GM23338 (cell line): ENCODE measurements at regions not wholly inside any gene's neighbourhood (a gene's known extent, or its start where the extent isn't known, plus 50 kb on each side); places are given as distances from the start of the nearest gene placed in this dataset.

Experiments used
- ATAC-seq: fragments of 200-7000 bp; cut with Tn5 transposase; 3 replicates; pipeline ENCODE4 v1.9.1; 2020
- DNase-seq: peaks from one replicate; pipeline ENCODE4 v3.0.0-alpha.2; 2015; ENCODE audit warnings: low spot score
- H2AFZ ChIP-seq: fragments of 200-600 bp; sonication (generic); 2 replicates; pipeline ENCODE4 v1.8.0; 2016; ENCODE audit warnings: antibody characterized with exemption, mild to moderate bottlenecking, moderate library complexity
- H3F3A ChIP-seq: fragments of 200-600 bp; sonication (generic); replicated peaks from 2 replicates; pipeline ENCODE4 v1.8.0; 2017; ENCODE audit warnings: antibody characterized with exemption, mixed run types, low read depth
- H3K27ac ChIP-seq: fragments of 200-600 bp; sonication (generic); 2 replicates; pipeline ENCODE4 v1.6.1; 2016; ENCODE audit warnings: low read depth
- H3K27me3 ChIP-seq: fragments of 200-600 bp; sonication (generic); 2 replicates; pipeline ENCODE4 v1.8.0; 2016; ENCODE audit warnings: mild to moderate bottlenecking, mixed run types, moderate library complexity; ENCODE audit not compliant: insufficient read depth
- H3K36me3 ChIP-seq: fragments of 200-600 bp; sonication (generic); 2 replicates; pipeline ENCODE4 v1.8.0; 2016; ENCODE audit warnings: mild to moderate bottlenecking; ENCODE audit not compliant: insufficient read depth
- H3K4me1 ChIP-seq: fragments of 200-600 bp; sonication (generic); 2 replicates; pipeline ENCODE4 v1.8.0; 2016; ENCODE audit warnings: mild to moderate bottlenecking, moderate library complexity; ENCODE audit not compliant: insufficient read depth
- H3K4me2 ChIP-seq: fragments of 200-600 bp; sonication (generic); 2 replicates; pipeline ENCODE4 v1.7.1; 2017; ENCODE audit warnings: mixed run types
- H3K4me3 ChIP-seq: fragments of 200-600 bp; sonication (generic); 2 replicates; pipeline ENCODE4 v1.6.1; 2016; ENCODE audit warnings: mixed run types
- H3K79me2 ChIP-seq: fragments of 200-600 bp; sonication (generic); replicated peaks from 2 replicates; pipeline ENCODE4 v1.8.0; 2017; ENCODE audit warnings: mild to moderate bottlenecking; ENCODE audit not compliant: insufficient read depth
- H3K9me2 ChIP-seq: fragments of 200-600 bp; sonication (generic); 2 replicates; pipeline ENCODE4 v1.8.0; 2017; ENCODE audit not compliant: insufficient read depth
- H4K20me1 ChIP-seq: fragments of 200-600 bp; sonication (generic); replicated peaks from 2 replicates; pipeline ENCODE4 v1.8.0; 2017; ENCODE audit warnings: mild to moderate bottlenecking; ENCODE audit not compliant: insufficient read depth
- H3K27ac Mint-ChIP-seq: 2 replicates; pipeline ENCODE4 v1.8.0; 2020; ENCODE audit warnings: inconsistent platforms, mild to moderate bottlenecking, moderate library complexity, mixed read lengths
- H3K27me3 Mint-ChIP-seq: 3 replicates; pipeline ENCODE4 v1.8.0; 2022; ENCODE audit warnings: low read depth, mild to moderate bottlenecking, moderate library complexity, mixed read lengths, inconsistent platforms; ENCODE audit not compliant: insufficient read depth, poor library complexity
- H3K36me3 Mint-ChIP-seq: 3 replicates; pipeline ENCODE4 v1.8.0; 2021; ENCODE audit warnings: low read depth, mild to moderate bottlenecking, inconsistent platforms, moderate library complexity, mixed read lengths
- H3K4me1 Mint-ChIP-seq: 3 replicates; pipeline ENCODE4 v1.8.0; 2020; ENCODE audit warnings: mild to moderate bottlenecking, inconsistent platforms, mixed read lengths
- H3K4me3 Mint-ChIP-seq: 3 replicates; pipeline ENCODE4 v1.8.0; 2021; ENCODE audit warnings: moderate library complexity, mild to moderate bottlenecking, inconsistent platforms, mixed read lengths
- H3K9me3 Mint-ChIP-seq: 3 replicates; pipeline ENCODE4 v1.8.0; 2020; ENCODE audit warnings: moderate library complexity, mild to moderate bottlenecking, inconsistent platforms, mixed read lengths
- CREB1 ChIP-seq: fragments of 250-450 bp; sonication (Bioruptor Pico); IDR thresholded peaks from 2 replicates; pipeline ENCODE4 v1.5.0; 2020; ENCODE audit warnings: low read depth, mild to moderate bottlenecking, moderate library complexity
- EZH2 ChIP-seq: fragments of 200-600 bp; sonication (generic); IDR thresholded peaks from one replicate; pipeline ENCODE4 v1.8.0; 2017; ENCODE audit warnings: antibody characterized with exemption, mild to moderate bottlenecking, low read depth; ENCODE audit not compliant: unreplicated experiment
- EZH2phosphoT487 ChIP-seq: fragments of 200-600 bp; sonication (generic); IDR thresholded peaks from one replicate; pipeline ENCODE4 v1.8.1; 2018; ENCODE audit warnings: antibody characterized with exemption; ENCODE audit not compliant: unreplicated experiment
- JUNB ChIP-seq: IDR thresholded peaks from one replicate; pipeline ENCODE4 v1.6.1; 2016; ENCODE audit warnings: antibody characterized with exemption; ENCODE audit not compliant: unreplicated experiment
- NANOG ChIP-seq: IDR thresholded peaks from 2 replicates; pipeline ENCODE4 v1.6.1; 2016; ENCODE audit warnings: antibody characterized with exemption, borderline replicate concordance
- POLR2AphosphoS5 ChIP-seq: IDR thresholded peaks from 2 replicates; pipeline ENCODE4 v1.6.1; 2016; ENCODE audit warnings: antibody characterized with exemption, low read depth
- STAT1 ChIP-seq: IDR thresholded peaks from one replicate; pipeline ENCODE4 v1.6.1; 2016; ENCODE audit warnings: antibody characterized with exemption; ENCODE audit not compliant: unreplicated experiment
- ZNF114 ChIP-seq: fragments of 250-450 bp; sonication (Bioruptor Pico); IDR thresholded peaks from 2 replicates; pipeline ENCODE4 v1.5.0; 2020; ENCODE audit warnings: mild to moderate bottlenecking, moderate library complexity
- ZNF331 ChIP-seq: fragments of 250-450 bp; sonication (Bioruptor Pico); IDR thresholded peaks from 2 replicates; pipeline ENCODE4 v1.5.0; 2020; ENCODE audit warnings: low read depth, mild to moderate bottlenecking, moderate library complexity
- TF ChIP-seq, protein P1 (sequence below), 2 experiments: fragments of 200-600 bp in 1 of 2; sonication (generic) in 1 of 2; conservative IDR thresholded peaks; 2 replicates each; pipeline versions ENCODE4 v1.5.1 to v1.6.1; 2016 to 2017; ENCODE audit warnings: antibody characterized with exemption in 2 of 2, low read depth in 2 of 2, mild to moderate bottlenecking in 2 of 2, moderate library complexity in 1 of 2
- TF ChIP-seq, protein P2 (sequence below): IDR thresholded peaks from one replicate; pipeline ENCODE4 v1.6.1; 2018; ENCODE audit warnings: antibody characterized with exemption; ENCODE audit not compliant: unreplicated experiment
- TF ChIP-seq, protein P3 (sequence below): IDR thresholded peaks from 2 replicates; pipeline ENCODE4 v1.6.1; 2016; ENCODE audit warnings: antibody characterized with exemption
- TF ChIP-seq, protein P4 (sequence below): fragments of 250-450 bp; sonication (Bioruptor Pico); IDR thresholded peaks from 2 replicates; pipeline ENCODE4 v1.5.0; 2020; ENCODE audit warnings: mild to moderate bottlenecking, moderate library complexity

DNA sequence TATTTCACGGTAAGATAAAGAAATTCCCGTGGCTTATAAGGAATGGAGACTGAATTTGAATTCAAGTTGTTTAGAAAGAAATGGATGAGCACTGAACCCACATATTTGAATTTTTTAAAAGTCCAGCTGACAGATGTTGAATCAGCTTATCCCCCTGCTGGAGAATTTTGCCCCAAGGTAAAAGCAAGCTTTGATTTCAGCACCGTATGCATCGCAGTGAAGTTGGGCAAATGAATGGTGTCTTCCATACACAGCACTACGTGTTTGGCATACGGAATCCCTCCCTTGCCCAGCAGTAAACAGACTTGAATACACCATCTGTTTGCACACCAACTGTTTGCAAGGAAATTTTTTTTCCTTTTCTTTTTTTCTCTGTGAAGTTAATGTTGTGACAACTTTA, 77.5 kb upstream of the PEG3 start:
- Histone ChIP-seq H3K27me3 (no peaks in the 10 kb centered on the region), H3F3A (no peaks in the 10 kb centered on the region), H3K4me1 (no peaks in the 10 kb centered on the region), H3K9me2 (no peaks in the 10 kb centered on the region), H3K27ac (no peak overlapping the region), H3K36me3 (peaks cover 6% of the 10 kb centered on the region; the same call in 1 of the 2 replicates), H4K20me1 (no peaks in the 10 kb centered on the region), H2AFZ (no peak overlapping the region), H3K4me2 (no peak overlapping the region), H3K4me3 (no peak overlapping the region), H3K79me2 (no peaks in the 10 kb centered on the region)
- no peak for DNase-seq
- TF ChIP-seq, protein P1, sequence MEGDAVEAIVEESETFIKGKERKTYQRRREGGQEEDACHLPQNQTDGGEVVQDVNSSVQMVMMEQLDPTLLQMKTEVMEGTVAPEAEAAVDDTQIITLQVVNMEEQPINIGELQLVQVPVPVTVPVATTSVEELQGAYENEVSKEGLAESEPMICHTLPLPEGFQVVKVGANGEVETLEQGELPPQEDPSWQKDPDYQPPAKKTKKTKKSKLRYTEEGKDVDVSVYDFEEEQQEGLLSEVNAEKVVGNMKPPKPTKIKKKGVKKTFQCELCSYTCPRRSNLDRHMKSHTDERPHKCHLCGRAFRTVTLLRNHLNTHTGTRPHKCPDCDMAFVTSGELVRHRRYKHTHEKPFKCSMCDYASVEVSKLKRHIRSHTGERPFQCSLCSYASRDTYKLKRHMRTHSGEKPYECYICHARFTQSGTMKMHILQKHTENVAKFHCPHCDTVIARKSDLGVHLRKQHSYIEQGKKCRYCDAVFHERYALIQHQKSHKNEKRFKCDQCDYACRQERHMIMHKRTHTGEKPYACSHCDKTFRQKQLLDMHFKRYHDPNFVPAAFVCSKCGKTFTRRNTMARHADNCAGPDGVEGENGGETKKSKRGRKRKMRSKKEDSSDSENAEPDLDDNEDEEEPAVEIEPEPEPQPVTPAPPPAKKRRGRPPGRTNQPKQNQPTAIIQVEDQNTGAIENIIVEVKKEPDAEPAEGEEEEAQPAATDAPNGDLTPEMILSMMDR (conservative IDR thresholded peaks at IDR 0.05; ENCODE audit: low read depth in 2 of 2) = no peak
- TF ChIP-seq STAT1 = no peak
- TF ChIP-seq ZNF114 = no peak
- TF ChIP-seq JUNB = no peak
- no peak for TF ChIP-seq CREB1
- no peak for TF ChIP-seq EZH2phosphoT487
- TF ChIP-seq NANOG = no peak
- TF ChIP-seq EZH2 = no peak
- TF ChIP-seq, protein P2, sequence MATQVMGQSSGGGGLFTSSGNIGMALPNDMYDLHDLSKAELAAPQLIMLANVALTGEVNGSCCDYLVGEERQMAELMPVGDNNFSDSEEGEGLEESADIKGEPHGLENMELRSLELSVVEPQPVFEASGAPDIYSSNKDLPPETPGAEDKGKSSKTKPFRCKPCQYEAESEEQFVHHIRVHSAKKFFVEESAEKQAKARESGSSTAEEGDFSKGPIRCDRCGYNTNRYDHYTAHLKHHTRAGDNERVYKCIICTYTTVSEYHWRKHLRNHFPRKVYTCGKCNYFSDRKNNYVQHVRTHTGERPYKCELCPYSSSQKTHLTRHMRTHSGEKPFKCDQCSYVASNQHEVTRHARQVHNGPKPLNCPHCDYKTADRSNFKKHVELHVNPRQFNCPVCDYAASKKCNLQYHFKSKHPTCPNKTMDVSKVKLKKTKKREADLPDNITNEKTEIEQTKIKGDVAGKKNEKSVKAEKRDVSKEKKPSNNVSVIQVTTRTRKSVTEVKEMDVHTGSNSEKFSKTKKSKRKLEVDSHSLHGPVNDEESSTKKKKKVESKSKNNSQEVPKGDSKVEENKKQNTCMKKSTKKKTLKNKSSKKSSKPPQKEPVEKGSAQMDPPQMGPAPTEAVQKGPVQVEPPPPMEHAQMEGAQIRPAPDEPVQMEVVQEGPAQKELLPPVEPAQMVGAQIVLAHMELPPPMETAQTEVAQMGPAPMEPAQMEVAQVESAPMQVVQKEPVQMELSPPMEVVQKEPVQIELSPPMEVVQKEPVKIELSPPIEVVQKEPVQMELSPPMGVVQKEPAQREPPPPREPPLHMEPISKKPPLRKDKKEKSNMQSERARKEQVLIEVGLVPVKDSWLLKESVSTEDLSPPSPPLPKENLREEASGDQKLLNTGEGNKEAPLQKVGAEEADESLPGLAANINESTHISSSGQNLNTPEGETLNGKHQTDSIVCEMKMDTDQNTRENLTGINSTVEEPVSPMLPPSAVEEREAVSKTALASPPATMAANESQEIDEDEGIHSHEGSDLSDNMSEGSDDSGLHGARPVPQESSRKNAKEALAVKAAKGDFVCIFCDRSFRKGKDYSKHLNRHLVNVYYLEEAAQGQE = no peak
- TF ChIP-seq, protein P3, sequence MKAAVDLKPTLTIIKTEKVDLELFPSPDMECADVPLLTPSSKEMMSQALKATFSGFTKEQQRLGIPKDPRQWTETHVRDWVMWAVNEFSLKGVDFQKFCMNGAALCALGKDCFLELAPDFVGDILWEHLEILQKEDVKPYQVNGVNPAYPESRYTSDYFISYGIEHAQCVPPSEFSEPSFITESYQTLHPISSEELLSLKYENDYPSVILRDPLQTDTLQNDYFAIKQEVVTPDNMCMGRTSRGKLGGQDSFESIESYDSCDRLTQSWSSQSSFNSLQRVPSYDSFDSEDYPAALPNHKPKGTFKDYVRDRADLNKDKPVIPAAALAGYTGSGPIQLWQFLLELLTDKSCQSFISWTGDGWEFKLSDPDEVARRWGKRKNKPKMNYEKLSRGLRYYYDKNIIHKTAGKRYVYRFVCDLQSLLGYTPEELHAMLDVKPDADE = no peak
- TF ChIP-seq, protein P4, sequence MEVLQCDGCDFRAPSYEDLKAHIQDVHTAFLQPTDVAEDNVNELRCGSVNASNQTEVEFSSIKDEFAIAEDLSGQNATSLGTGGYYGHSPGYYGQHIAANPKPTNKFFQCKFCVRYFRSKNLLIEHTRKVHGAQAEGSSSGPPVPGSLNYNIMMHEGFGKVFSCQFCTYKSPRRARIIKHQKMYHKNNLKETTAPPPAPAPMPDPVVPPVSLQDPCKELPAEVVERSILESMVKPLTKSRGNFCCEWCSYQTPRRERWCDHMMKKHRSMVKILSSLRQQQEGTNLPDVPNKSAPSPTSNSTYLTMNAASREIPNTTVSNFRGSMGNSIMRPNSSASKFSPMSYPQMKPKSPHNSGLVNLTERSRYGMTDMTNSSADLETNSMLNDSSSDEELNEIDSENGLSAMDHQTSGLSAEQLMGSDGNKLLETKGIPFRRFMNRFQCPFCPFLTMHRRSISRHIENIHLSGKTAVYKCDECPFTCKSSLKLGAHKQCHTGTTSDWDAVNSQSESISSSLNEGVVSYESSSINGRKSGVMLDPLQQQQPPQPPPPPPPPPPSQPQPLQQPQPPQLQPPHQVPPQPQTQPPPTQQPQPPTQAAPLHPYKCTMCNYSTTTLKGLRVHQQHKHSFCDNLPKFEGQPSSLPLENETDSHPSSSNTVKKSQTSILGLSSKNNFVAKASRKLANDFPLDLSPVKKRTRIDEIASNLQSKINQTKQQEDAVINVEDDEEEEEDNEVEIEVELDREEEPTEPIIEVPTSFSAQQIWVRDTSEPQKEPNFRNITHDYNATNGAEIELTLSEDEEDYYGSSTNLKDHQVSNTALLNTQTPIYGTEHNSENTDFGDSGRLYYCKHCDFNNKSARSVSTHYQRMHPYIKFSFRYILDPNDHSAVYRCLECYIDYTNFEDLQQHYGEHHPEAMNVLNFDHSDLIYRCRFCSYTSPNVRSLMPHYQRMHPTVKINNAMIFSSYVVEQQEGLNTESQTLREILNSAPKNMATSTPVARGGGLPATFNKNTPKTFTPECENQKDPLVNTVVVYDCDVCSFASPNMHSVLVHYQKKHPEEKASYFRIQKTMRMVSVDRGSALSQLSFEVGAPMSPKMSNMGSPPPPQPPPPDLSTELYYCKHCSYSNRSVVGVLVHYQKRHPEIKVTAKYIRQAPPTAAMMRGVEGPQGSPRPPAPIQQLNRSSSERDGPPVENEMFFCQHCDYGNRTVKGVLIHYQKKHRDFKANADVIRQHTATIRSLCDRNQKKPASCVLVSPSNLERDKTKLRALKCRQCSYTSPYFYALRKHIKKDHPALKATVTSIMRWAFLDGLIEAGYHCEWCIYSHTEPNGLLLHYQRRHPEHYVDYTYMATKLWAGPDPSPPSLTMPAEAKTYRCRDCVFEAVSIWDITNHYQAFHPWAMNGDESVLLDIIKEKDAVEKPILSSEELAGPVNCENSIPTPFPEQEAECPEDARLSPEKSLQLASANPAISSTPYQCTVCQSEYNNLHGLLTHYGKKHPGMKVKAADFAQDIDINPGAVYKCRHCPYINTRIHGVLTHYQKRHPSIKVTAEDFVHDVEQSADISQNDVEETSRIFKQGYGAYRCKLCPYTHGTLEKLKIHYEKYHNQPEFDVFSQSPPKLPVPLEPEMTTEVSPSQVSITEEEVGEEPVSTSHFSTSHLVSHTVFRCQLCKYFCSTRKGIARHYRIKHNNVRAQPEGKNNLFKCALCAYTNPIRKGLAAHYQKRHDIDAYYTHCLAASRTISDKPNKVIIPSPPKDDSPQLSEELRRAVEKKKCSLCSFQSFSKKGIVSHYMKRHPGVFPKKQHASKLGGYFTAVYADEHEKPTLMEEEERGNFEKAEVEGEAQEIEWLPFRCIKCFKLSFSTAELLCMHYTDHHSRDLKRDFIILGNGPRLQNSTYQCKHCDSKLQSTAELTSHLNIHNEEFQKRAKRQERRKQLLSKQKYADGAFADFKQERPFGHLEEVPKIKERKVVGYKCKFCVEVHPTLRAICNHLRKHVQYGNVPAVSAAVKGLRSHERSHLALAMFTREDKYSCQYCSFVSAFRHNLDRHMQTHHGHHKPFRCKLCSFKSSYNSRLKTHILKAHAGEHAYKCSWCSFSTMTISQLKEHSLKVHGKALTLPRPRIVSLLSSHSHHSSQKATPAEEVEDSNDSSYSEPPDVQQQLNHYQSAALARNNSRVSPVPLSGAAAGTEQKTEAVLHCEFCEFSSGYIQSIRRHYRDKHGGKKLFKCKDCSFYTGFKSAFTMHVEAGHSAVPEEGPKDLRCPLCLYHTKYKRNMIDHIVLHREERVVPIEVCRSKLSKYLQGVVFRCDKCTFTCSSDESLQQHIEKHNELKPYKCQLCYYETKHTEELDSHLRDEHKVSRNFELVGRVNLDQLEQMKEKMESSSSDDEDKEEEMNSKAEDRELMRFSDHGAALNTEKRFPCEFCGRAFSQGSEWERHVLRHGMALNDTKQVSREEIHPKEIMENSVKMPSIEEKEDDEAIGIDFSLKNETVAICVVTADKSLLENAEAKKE (CRISPR knock-in tag) = no peak
- no peak for TF ChIP-seq ZNF331 (CRISPR knock-in tag)
- TF ChIP-seq POLR2AphosphoS5 = no peak
- H3K36me3 Mint-ChIP-seq = peaks cover 32% of the 10 kb centered on the region
- no peaks in the 10 kb centered on the region for H3K4me1 Mint-ChIP-seq
- no peak overlapping the region for H3K4me3 Mint-ChIP-seq
- peaks cover 9% of the 10 kb centered on the region for H3K27me3 Mint-ChIP-seq
- ATAC-seq = no peak
- H3K9me3 Mint-ChIP-seq = peaks cover 78% of the 10 kb centered on the region
- H3K27ac Mint-ChIP-seq = no peak overlapping the region
